ENCODE measurements at regions not wholly inside any gene's neighbourhood (a gene's known extent, or its start where the extent isn't known, plus 50 kb on each side); places are given as distances from the start of the nearest gene placed in this dataset.

DNA sequence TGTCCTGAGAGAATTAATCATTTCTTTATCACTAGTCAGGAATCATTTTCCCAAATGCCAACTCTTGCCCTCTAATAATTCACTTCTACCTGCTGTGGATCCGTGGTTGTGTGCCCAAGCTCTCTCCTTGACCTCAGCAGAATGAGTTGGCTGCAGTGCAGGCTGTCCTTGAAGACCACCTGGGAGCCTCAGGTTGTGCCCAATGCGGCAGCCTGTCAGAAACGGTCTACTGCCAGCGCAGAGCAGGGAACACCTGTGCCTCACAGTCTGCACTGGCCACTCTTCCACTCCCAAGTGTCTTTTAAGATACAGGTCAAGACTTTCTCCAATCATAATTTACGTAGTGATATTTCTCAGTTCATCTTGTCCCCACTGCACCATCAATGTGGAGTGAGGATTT is 246.0 kb upstream of the PHF14 start:
- TF ChIP-seq, protein P1, sequence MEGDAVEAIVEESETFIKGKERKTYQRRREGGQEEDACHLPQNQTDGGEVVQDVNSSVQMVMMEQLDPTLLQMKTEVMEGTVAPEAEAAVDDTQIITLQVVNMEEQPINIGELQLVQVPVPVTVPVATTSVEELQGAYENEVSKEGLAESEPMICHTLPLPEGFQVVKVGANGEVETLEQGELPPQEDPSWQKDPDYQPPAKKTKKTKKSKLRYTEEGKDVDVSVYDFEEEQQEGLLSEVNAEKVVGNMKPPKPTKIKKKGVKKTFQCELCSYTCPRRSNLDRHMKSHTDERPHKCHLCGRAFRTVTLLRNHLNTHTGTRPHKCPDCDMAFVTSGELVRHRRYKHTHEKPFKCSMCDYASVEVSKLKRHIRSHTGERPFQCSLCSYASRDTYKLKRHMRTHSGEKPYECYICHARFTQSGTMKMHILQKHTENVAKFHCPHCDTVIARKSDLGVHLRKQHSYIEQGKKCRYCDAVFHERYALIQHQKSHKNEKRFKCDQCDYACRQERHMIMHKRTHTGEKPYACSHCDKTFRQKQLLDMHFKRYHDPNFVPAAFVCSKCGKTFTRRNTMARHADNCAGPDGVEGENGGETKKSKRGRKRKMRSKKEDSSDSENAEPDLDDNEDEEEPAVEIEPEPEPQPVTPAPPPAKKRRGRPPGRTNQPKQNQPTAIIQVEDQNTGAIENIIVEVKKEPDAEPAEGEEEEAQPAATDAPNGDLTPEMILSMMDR (IDR thresholded peaks at IDR 0.05): no peak
- TF ChIP-seq POLR2A (IDR thresholded peaks at IDR 0.05): no peak

All from testis (tissue), 2 donors.